ENCODE measurements at regions not wholly inside any gene's neighbourhood (a gene's known extent, or its start where the extent isn't known, plus 50 kb on each side); places are given as distances from the start of the nearest gene placed in this dataset.

DNA sequence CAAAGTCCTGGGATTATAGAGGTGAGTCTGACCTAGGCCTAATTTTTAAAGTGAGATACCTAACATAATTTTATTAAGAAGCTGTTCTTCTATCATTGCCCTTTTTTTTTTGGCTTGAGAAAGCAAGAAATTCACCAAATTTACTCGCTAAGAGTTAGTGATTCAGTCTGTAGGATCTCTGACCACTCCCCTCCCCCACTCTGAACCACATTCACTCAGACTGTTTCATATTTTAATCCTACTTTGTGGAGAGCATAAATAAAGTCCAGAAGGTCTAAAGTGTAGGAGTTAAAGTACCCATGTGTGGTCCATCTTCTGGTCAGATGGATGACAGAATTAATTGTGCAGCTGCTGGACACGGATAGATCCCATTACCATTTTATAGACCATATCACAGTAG lies 115.8 kb upstream of the MGAT5 start:
- TF ChIP-seq, protein P1, sequence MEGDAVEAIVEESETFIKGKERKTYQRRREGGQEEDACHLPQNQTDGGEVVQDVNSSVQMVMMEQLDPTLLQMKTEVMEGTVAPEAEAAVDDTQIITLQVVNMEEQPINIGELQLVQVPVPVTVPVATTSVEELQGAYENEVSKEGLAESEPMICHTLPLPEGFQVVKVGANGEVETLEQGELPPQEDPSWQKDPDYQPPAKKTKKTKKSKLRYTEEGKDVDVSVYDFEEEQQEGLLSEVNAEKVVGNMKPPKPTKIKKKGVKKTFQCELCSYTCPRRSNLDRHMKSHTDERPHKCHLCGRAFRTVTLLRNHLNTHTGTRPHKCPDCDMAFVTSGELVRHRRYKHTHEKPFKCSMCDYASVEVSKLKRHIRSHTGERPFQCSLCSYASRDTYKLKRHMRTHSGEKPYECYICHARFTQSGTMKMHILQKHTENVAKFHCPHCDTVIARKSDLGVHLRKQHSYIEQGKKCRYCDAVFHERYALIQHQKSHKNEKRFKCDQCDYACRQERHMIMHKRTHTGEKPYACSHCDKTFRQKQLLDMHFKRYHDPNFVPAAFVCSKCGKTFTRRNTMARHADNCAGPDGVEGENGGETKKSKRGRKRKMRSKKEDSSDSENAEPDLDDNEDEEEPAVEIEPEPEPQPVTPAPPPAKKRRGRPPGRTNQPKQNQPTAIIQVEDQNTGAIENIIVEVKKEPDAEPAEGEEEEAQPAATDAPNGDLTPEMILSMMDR (IDR thresholded peaks at IDR 0.05), result no peak
- TF ChIP-seq POLR2A (IDR thresholded peaks at IDR 0.05), result no peak
